ENCODE measurements at regions not wholly inside any gene's neighbourhood (a gene's known extent, or its start where the extent isn't known, plus 50 kb on each side); places are given as distances from the start of the nearest gene placed in this dataset.

- Histone ChIP-seq H3K27me3 (peaks cover 0 to 4% (median 0%) of the 10 kb centered on the region in 9 donors), H3K36me3 (no peaks in the 10 kb centered on the region), H3K4me1 (no peaks in the 10 kb centered on the region), H3K27ac (no peak overlapping the region), H3K9me3 (peaks cover 0 to 53% (median 6%) of the 10 kb centered on the region in 12 donors), H3K4me3 (no peak overlapping the region)
- TF ChIP-seq POLR2A (IDR thresholded peaks at IDR 0.05) (no peak), CTCF (IDR thresholded peaks at IDR 0.05) (no peak)
- DNase-seq: no peak
- no peak for ATAC-seq
- intact Hi-C loops (cut with DNase I): no loop called here
Measured at GRCh38 chr14:105805701-105806100, 279.3 kb downstream of the TMEM121 start.

GRCh38 chr14:105806568-105806967 is 280.2 kb downstream of the TMEM121 start:
- TF ChIP-seq POLR2A (IDR thresholded peaks at IDR 0.05): no peak
- TF ChIP-seq CTCF (IDR thresholded peaks at IDR 0.05): no peak
- intact Hi-C loops (cut with DNase I): no loop called here
- H3K27me3 ChIP-seq: peaks cover 0 to 8% (median 0%) of the 10 kb centered on the region in 9 donors
- H3K27ac ChIP-seq: no peak overlapping the region
- WGBS, 4 donors: 38 to 49% (median 43%) methylated on average over 3 of the region's 3 CpGs
- peaks cover 0 to 53% (median 6%) of the 10 kb centered on the region in 12 donors for H3K9me3 ChIP-seq
- ATAC-seq: no peak
- H3K4me3 ChIP-seq: no peak overlapping the region
- no peaks in the 10 kb centered on the region for H3K36me3 ChIP-seq
- H3K4me1 ChIP-seq: no peaks in the 10 kb centered on the region
- no peak for DNase-seq

- ATAC-seq (no peak), DNase-seq (no peak)
- H3K9me3 ChIP-seq: peaks cover 0 to 8% (median 0%) of the 10 kb centered on the region in 12 donors
- no peak overlapping the region for H3K4me3 ChIP-seq
- TF ChIP-seq POLR2A (IDR thresholded peaks at IDR 0.05): no peak
- TF ChIP-seq CTCF (IDR thresholded peaks at IDR 0.05): no peak
- H3K27me3 ChIP-seq: peaks cover 0 to 7% (median 0%) of the 10 kb centered on the region in 9 donors
- H3K4me1 ChIP-seq: no peaks in the 10 kb centered on the region
- H3K27ac ChIP-seq: no peak overlapping the region
- intact Hi-C loops (cut with DNase I): no loop called here
- H3K36me3 ChIP-seq: no peaks in the 10 kb centered on the region
- 70 to 79% (median 77%) methylated on average over 18 to 21 of the region's 21 CpGs for WGBS, 4 donors
Measured at GRCh38 chr14:105817971-105818711, 291.8 kb downstream of the TMEM121 start.

- no peak overlapping the region for H3K27ac ChIP-seq
- ATAC-seq: no peak
- peaks cover 0 to 7% (median 0%) of the 10 kb centered on the region in 9 donors for H3K27me3 ChIP-seq
- H3K36me3 ChIP-seq: no peaks in the 10 kb centered on the region
- DNase-seq: no peak
- no peak overlapping the region for H3K4me3 ChIP-seq
- 72 to 89% (median 78%) methylated on average over 9 to 11 of the region's 11 CpGs for WGBS, 4 donors
- intact Hi-C loops (cut with DNase I): no loop called here
- peaks cover 0 to 8% (median 0%) of the 10 kb centered on the region in 12 donors for H3K9me3 ChIP-seq
- no peaks in the 10 kb centered on the region for H3K4me1 ChIP-seq
- TF ChIP-seq CTCF (IDR thresholded peaks at IDR 0.05) (no peak), POLR2A (IDR thresholded peaks at IDR 0.05) (no peak)
Measured at GRCh38 chr14:105818712-105819005, 292.3 kb downstream of the TMEM121 start.

All from heart left ventricle (tissue), 16 donors.